NB4 (cell line): ENCODE measurements at regions not wholly inside any gene's neighbourhood (a gene's known extent, or its start where the extent isn't known, plus 50 kb on each side); places are given as distances from the start of the nearest gene placed in this dataset.

ENCODE experiments used
- DNase-seq: peaks from one replicate; pipeline ENCODE4 v3.0.0; 2010; ENCODE audit warnings: low read depth
- H3K4me3 ChIP-seq: one replicate; pipeline ENCODE4 v1.5.1; 2011; ENCODE audit warnings: mild to moderate bottlenecking, low read depth, low read length, moderate library complexity
- CTCF ChIP-seq: IDR thresholded peaks from one replicate; pipeline ENCODE4 v1.5.1; 2012; ENCODE audit warnings: low read depth, low read length
- MYC ChIP-seq: IDR thresholded peaks from 2 replicates; pipeline ENCODE4 v1.6.1; 2011; ENCODE audit warnings: low read depth, low read length
- POLR2A ChIP-seq: IDR thresholded peaks from 2 replicates; pipeline ENCODE4 v1.6.1; 2011; ENCODE audit warnings: mild to moderate bottlenecking; ENCODE audit not compliant: insufficient read length; ENCODE audit errors: extremely low read depth
- TF ChIP-seq, protein P1 (sequence below): IDR thresholded peaks from 2 replicates; pipeline ENCODE4 v1.6.1; 2011; ENCODE audit warnings: low read depth, low read length

GRCh38 chr14:104371031-104371430 is 208.5 kb upstream of the C14orf180 start:
- TF ChIP-seq CTCF (no peak), MYC (no peak), POLR2A (no peak)
- TF ChIP-seq, protein P1, sequence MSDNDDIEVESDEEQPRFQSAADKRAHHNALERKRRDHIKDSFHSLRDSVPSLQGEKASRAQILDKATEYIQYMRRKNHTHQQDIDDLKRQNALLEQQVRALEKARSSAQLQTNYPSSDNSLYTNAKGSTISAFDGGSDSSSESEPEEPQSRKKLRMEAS, result no peak
- no peak overlapping the region for H3K4me3 ChIP-seq
- DNase-seq, result no peak

DNA sequence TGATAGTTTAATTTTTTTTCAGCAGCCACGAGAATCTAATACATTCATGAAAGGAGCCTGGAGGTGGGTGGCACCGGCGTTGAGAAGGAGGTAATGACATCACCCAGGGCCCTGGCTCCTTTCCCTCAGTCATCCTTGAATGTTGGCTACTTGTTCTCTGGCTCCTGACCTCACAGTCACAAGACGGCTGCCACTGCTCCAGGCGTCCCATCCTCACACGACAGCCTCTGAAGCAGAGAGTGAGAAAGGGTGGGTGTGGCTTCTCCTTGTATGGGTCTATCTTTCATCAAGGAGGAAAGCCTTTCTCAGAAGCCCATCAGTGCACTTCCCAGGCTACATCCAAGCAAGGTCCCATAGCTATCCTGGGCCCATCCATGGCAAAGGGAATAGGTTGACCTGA is 207.6 kb upstream of the C14orf180 start:
- H3K4me3 ChIP-seq, result no peak overlapping the region
- TF ChIP-seq, protein P1, result no peak
- no peak for TF ChIP-seq CTCF
- TF ChIP-seq MYC, result no peak
- TF ChIP-seq POLR2A, result no peak
- DNase-seq, result no peak

DNA sequence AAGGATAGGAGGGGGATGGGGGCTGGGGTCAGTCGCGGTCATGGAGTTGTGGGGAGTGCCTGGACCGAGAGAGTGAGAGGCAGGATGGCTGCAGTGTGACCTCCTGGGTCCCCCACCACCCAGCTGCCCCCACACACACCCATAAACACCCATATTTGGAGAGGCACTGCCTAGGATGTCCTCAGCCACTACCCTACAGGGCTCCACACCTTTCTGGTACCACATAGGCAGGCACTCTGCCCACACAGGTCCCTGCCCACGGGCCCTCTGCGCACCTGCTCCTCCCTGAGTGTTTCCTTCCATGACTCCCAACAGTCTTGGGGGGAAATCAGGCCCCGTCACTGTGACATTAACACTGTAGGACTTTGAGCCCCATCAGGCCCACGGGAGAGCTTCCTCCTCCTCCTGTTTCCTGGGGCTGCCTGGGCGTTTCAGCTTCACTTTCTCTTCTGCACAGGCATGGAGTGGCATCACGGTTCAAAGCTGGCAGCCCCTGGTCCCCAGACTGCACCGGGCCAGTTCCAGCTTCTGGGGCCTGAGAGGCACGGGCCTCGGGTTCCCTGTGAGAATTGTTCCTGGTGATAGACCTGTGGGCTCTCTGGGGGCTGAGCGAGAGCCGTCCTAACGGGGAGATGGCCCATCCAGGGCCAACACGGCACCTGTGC is 207.0 kb upstream of the C14orf180 start:
- H3K4me3 ChIP-seq, result no peak overlapping the region
- DNase-seq, result no peak
- TF ChIP-seq MYC (no peak), CTCF (no peak), POLR2A (no peak)
- TF ChIP-seq, protein P1, result no peak

DNA sequence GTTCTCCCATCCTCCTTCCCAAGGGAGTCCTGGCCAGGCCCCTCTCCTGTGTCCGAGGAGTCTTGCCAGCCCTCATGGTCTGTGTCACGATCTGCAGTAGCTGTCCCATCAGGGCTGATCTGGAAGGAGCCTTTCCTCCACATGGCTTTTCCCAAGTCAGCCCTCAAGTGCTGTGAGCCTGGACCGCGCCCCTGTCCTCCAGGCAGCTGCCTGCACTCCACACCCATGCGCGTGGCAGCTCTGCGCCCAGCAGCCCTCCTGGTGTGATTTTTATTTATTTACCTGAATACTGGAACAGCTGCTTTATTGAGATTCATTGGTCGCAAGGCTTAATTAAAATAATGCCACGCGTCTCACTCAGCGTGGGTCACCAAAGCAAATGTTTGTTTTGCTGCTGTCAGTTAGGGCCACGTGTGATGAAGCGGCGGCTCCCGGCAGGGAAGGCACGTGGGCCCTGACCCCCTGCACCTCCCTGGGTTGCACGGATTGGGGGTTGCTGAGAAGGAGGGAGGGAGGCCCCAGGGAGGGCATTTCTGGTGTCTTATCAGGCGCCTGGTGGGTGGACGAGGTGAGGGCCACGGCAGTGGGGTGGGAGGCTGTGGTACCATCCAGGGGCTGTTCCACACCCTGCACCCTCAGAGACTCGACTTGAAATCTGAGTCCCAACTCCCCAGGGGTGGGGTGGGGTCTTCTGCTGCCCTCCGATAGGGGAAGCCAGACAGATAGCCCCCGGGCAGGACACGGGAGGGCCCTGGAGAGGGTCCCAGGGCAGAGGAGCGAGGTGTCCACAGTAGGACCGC is 206.3 kb upstream of the C14orf180 start:
- TF ChIP-seq POLR2A (no peak), CTCF (no peak), MYC (no peak)
- TF ChIP-seq, protein P1, result no peak
- DNase-seq, result no peak

GRCh38 chr14:104373855-104374717 is 205.5 kb upstream of the C14orf180 start:
- TF ChIP-seq POLR2A (no peak), CTCF (no peak), MYC (no peak)
- TF ChIP-seq, protein P1, result no peak
- no peak overlapping the region for H3K4me3 ChIP-seq
- no peak for DNase-seq

More for the DNA sequence above, 206.3 kb upstream of the C14orf180 start:
- H3K4me3 ChIP-seq, result no peak overlapping the region
